ENCODE measurements at regions not wholly inside any gene's neighbourhood (a gene's known extent, or its start where the extent isn't known, plus 50 kb on each side); places are given as distances from the start of the nearest gene placed in this dataset.
"Not testable (repeated sequence)": the region's sequence is repeated elsewhere in the genome, so short reads cannot be mapped to it uniquely, and the experiment has no call there.

DNA sequence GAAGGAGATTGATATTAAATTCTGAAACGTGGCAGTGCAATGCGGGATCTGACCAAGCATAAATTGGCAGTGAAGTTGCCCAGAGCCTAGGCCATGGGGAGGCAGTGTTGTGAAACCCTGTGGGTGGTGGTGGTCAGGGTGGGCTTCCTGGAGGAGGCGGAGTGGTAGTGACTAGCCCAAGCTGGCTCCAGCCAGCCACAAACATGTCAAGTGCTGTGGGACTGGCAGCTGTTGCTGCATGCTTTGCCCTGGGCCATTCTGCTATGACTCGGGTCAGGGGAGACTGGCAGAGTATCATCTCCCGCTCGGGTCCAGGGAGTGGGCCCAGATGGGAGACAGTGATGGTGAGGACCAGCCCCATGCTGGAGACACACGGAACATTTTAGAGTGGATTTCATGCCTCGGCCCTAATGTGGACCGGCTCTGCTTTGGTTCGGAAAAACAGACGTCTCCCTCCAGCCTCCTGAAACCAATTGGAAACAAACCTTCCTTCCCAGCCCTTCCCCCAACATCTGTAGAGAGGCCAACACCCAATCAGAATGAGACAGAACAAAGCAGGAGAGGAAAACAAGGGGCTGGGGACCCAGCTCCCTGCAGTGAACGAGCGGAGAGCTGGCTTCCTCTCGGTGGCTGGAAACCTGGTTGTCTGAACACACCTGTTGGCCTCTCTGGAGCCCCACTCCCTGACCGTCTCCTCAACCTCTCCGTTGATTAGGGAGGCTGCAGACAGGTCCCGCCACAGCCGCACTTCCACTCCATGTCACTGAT lies 58.2 kb downstream of the TMEM270 start:
- peak; percentile 49 for DNase-seq

DNA sequence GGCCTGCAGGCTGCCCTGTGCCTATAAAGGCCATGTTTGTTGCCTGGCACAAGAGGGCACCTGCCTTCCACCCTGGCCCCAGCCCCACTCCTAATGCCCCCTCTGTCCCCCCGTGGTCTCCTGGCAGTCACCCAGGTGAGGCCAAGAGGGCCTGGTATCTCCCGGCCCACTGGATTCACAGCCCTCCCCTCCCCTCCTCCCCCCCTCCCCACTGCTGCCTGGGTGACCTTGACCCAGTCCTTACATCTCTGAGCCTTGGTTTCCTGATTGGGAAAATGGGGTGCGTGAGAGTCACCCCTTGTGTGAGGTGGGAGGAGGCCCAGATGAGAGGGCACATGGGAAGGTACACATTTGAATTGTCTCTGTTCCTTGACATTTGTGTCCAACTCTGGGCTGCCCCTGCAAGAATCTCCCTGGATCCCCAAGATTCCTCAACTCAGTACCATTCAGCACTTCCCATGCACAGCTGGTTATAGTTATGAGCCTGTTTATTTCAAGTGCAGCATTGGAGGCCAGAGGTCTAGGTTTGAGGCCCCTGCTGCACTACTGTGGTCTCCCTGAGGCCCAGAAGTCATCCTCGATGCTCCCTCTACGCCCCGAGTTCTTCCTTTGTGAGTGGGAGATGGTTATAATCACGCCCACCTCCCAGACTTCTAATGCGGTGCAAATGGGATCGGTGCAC lies 58.9 kb downstream of the TMEM270 start:
- DNase-seq: no peak

DNA sequence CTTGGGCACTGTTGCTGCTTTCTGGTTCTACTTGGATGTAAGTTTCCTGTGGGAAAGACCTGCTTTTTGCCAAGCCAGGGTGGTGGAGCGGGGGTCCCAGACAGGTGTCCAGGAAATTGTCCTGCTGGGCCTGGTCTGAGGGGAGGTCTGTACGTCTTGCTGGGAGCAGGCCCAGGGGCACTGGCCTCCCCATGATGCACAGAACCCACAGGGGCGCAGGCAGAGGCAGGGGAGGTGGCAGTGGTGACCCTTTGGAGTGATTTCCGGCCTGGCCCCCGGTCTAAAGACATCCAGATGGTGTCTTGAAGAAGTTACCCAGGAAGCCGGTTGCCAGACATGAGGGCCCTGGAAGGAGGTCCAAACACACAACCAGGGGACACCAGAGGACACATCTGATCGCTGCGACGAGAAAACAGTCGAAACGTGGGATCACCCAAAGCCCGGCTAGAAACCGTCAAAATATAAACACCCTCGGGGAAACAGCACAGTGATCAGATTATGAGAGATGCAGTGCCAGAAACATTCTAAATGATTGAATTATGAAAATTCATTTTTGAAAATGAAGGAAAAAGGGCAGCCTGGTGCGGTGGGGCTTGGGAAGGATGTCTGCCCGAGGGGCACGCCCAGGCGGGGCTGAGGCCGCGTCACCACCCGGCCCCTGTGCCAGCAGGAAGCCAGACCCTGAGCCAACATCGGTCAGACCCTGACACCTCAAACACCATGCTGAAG lies 59.6 kb downstream of the TMEM270 start:
- DNase-seq: no peak

GRCh38 chr7:73921623-73922528 lies 60.9 kb downstream of the TMEM270 start:
- DNase-seq: no peak

- DNase-seq: not testable (repeated sequence)
These were observed 67.7 kb downstream of the TMEM270 start for GRCh38 chr7:73928644-73929043.

- no peak for DNase-seq
These were observed 70.5 kb downstream of the TMEM270 start for GRCh38 chr7:73931502-73931901.

DNA sequence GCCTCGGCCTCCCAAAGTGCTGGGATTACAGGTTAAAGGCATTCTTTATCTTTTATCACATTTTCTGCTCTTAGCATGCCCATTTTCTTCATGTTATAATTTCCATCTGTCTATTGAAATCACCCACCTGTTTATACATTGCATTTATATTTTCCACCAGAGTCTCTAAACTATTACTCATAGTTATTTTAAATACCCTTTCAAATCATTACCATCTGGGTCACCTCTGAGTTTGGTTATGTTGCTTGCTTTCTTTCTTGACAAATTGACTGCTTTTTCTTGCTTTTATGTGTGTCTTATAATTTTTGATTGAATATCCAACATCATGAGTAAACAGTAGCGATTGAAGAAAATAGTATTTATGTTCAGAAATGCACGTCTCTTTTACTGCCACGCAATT lies 71.4 kb downstream of the TMEM270 start:
- DNase-seq: no peak

- DNase-seq: no peak
These were observed 72.1 kb downstream of the TMEM270 start for GRCh38 chr7:73933091-73933490.

- no peak for DNase-seq
These were observed 76.0 kb downstream of the TMEM270 start for GRCh38 chr7:73936967-73937366.

DNA sequence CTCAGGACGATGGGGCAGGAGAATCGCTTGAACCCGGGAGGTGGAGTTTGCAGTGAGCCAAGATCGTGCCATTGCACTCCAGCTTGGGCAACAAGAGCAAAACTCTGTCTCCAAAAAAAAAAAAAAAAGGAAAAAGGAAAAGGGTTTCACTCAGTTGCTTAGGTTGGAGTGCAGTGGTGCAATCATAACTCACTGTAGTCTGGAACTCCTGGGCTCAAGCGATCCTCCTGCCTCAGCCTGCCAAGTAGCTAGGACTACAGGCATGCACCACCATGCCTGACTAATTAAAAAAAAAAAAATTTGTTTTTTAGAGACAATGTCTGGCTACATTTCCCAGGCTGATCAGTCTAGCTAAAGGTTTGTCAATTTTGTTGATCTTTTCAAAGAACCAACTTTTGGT lies 76.7 kb downstream of the TMEM270 start:
- DNase-seq: not testable (repeated sequence)

- DNase-seq: no peak
These were observed 78.6 kb downstream of the TMEM270 start for GRCh38 chr7:73939528-73939927.

DNA sequence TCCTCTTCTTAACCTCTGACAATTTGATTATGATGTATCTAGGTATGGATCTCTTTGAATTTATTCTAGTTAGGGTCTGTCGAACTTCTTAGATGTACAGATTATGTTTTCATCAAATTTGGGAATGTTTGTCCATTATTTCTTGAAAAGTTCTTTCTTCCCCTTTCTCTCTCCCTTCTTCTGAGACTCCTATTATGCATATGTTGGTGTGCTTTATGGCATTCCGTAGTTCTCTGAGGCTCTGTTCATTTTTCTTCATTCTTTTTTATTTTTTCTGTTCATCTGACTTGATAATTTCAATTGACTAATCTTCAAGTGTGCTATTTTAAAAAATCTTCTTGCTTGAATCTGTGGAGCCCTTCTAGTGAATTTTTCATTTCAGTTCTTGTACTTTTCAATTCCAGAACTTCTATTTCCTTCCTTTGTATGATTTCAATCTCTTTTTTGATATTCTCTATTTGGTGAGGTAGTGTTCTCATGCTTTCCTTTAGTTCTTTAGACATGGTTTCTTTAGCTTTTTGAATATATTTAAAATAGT lies 79.8 kb downstream of the TMEM270 start:
- no peak for DNase-seq

DNA sequence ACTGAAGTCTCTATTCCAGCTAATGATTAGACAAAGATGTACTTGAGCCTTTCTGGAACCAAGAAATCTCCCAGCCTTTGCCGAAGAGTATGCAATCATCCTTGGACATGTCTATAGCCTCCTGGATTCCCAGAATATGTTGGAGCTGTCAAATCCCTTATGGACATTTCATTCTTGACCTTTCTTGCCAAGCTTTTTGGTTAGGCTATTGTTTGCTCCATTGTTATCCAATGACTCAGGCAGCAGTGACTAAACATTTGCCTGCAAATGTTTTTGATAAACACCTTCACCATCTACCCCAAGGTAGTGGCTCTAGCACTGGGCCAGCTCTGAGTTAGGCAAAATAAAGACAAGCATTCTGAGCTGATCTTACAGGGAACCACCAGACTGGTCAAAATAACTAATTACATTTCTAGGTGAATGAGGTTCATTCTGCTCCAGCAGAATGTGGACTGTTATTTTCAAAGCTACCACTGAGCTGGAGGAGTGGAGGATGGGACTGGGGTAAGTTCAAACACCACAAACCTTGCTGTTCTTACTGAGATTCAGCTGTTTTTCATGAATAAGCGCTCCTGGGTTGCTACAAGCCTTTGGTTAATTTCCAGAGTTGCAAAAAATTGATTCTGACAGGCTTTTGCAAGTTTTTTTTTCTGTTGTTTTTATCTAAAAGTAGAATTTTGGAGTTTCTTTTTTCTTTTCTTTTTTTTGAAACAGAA lies 81.0 kb downstream of the TMEM270 start:
- DNase-seq: no peak

- DNase-seq: no peak
These were observed 83.0 kb upstream of the ELN start for GRCh38 chr7:73945022-73945421.

- DNase-seq: no peak
These were observed 79.7 kb upstream of the ELN start for GRCh38 chr7:73948287-73948686.

- no peak for DNase-seq
These were observed 75.7 kb upstream of the ELN start for GRCh38 chr7:73952266-73952665.

GRCh38 chr7:73954181-73954580 lies 73.8 kb upstream of the ELN start:
- no peak for DNase-seq

DNA sequence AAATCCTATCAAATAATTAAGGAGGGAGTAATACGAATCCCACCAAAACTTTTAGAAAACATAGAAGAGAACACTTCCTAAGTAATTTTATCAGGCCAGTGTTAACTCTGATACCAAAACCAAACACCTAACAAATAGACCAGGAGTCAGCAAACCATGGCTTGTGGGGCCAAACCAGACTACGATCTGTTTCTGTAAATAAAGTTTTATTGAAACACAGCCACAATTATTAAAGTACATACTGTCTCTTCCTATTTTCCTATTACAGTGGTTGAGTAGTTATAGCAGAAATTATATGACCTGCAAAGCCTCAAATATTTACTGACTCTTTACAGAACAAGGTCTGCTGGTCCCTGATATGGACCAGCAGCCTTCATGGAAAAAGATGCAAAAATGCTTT lies 73.1 kb upstream of the ELN start:
- DNase-seq: no peak

DNA sequence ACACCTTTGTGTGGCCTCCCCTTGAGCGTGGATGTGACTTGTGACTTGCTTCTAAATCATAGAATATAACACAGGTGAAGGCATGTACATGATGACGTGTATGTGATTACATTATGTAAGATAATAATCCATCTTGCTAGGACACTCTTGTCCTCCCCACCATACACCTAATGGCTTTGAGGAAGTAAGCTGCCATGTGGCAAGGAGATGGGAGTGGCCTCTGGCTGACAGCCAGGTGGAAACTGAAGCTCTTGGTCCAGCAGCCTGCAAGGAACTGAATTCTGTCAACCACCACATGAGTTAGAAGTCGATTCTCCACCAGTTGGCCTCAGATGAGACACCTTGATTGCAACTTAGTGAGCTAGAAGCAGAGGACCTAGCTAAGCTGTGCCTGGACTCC lies 67.4 kb upstream of the ELN start:
- no peak for DNase-seq

- not testable (repeated sequence) for DNase-seq
These were observed 66.0 kb upstream of the ELN start for GRCh38 chr7:73961991-73962390.

DNA sequence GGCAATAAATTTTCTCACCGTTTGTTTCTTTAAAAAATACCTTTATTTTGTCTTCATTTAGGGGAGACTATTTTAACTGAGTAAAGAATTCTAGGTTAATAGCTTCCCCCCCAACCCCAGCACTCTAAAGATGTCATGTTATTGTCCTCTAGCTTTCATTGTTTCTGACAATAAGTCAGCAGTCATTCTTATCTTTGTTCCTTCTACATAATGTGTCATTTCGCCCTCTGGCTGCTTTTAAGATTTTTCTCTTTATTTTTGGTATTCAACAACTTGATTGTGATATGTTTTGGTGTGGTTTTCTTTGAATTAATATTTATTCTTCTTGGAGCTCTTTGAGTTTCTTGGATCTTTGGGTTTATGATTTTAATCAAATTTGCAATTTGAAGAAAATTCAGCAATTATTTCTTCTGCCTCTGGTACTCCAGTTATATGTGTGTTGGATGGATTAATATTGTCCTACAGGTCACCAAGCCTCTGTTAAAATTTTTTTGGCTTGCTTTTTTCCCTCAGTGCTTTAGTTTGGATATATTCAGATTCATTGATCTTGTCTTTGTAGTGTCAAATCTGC lies 64.6 kb upstream of the ELN start:
- no peak for DNase-seq

DNA sequence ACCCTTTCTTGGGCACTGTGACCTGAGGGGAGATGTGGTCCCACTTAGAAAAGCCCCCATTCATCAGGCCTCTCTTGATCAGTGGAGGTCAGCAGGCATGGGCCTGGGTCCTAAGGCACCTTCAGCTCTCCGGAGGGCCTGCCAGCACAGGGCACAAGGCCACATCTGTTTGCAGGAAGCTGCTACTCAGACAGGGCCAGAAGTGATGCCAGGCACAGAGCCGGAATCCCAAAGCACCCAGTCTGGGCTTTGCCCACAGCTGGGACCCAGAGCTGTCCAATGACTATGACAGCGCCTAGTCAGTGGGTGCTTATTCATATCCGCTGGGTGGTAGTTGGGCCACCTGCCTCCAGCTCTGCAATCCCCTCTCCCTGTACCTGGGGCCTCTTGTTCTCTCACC lies 63.2 kb upstream of the ELN start:
- DNase-seq: no peak
